ENCODE measurements at regions not wholly inside any gene's neighbourhood (a gene's known extent, or its start where the extent isn't known, plus 50 kb on each side); places are given as distances from the start of the nearest gene placed in this dataset.
A peak's percentile ranks its signal among the peaks of the same experiment; 100 is the strongest.

- TF ChIP-seq SP1 (IDR thresholded peaks at IDR 0.05): no peak
- TF ChIP-seq SP1 (CRISPR knock-in tag; IDR thresholded peaks at IDR 0.05): no peak
- TF ChIP-seq ZMYM3 (CRISPR knock-in tag; IDR thresholded peaks at IDR 0.05): no peak
- no peak for TF ChIP-seq HOXA3 (CRISPR knock-in tag; IDR thresholded peaks at IDR 0.05)
- no peak for TF ChIP-seq KDM4B (CRISPR knock-in tag; IDR thresholded peaks at IDR 0.05)
- no peak for TF ChIP-seq DMAP1 (CRISPR knock-in tag; IDR thresholded peaks at IDR 0.05)
- TF ChIP-seq MEIS1 (CRISPR knock-in tag; IDR thresholded peaks at IDR 0.05; ENCODE audit: borderline replicate concordance): no peak
These were observed 114.7 kb downstream of the BRD1 start (continued) for GRCh38 chr22:49713003-49713402.

GRCh38 chr22:49712195-49712791 is 115.4 kb downstream of the BRD1 start:
- in situ Hi-C loops (cut with HindIII; ENCODE audit: extremely low pct_ligation_motif_present, low pct_unique_long_range_greater_than_20kb): no loop called here
- no peak for DNase-seq (ENCODE audit: low spot score)
- no peaks in the 10 kb centered on the region for H3K79me2 ChIP-seq (ENCODE audit: insufficient read depth, low read length)
- no TSS peak for BruUV-seq (replicated peaks)
- no peak overlapping the region for H2AFZ ChIP-seq (ENCODE audit: low read length)
- peaks cover 1 to 43% of the 10 kb centered on the region in 2 experiments; a peak in 2 of 5 replicates for H3K27me3 ChIP-seq (ENCODE audit: control insufficient read depth in 1 of 2, insufficient read depth in 2 of 2, low read length in 2 of 2)
- ChIA-PET CTCF (ENCODE audit: low intra/inter-chr PET ratio, low total read pairs) (interaction anchor here (0.6 kb wide), 1 partner anchor 9 kb away, joined by 3 read pairs; no protein-coding TSS in a partner anchor), POLR2A (no interaction called here)
- no peaks in the 10 kb centered on the region for H3K36me3 ChIP-seq (replicated peaks in 1 of 2; ENCODE audit: control insufficient read depth in 1 of 2, insufficient read depth in 2 of 2, low read length in 2 of 2)
- no peak for FAIRE-seq
- no peaks in the 10 kb centered on the region for H3K9me3 ChIP-seq (ENCODE audit: low read length)
- no peaks in the 10 kb centered on the region for H3K4me1 ChIP-seq (ENCODE audit: insufficient read depth, low read length)
- H4K20me1 ChIP-seq (ENCODE audit: insufficient read depth, low read length): 0 out of 2 replicates have a peak, but pooled peaks cover 8% of the 10 kb centered on the region
- no peak overlapping the region for H3K27ac ChIP-seq (ENCODE audit: extremely low read length, insufficient read depth, low read length)
- H3K4me2 ChIP-seq (ENCODE audit: low read depth, low read length): no peak overlapping the region
- no peak overlapping the region for H3K4me3 ChIP-seq (replicated peaks in 1 of 3; ENCODE audit: insufficient read depth in 1 of 3, low read depth in 2 of 3, low read length in 3 of 3)
- peak; percentile 71 for ATAC-seq
- no peak overlapping the region for H3K9ac ChIP-seq (ENCODE audit: insufficient read depth, low read depth, low read length)
- intact Hi-C loops (cut with micrococcal nuclease; ENCODE audit: unreplicated experiment): no loop called here
- WGBS (ENCODE audit: low lambda C conversion rate): 49% methylated on average over 9 of the region's 22 CpGs
- no peak for TF ChIP-seq HCFC1 (IDR thresholded peaks at IDR 0.05; ENCODE audit: low read depth, low read length)
- no peak for TF ChIP-seq ZNF710 (CRISPR knock-in tag; IDR thresholded peaks at IDR 0.05; ENCODE audit: borderline replicate concordance)
- peak; percentile 85; the same call in 1 of the 2 replicates for TF ChIP-seq NFAT5 (CRISPR knock-in tag; IDR thresholded peaks at IDR 0.05)
- TF ChIP-seq ZFP36L2 (CRISPR knock-in tag; IDR thresholded peaks at IDR 0.05): no peak
- no peak for TF ChIP-seq ZKSCAN5 (CRISPR knock-in tag; IDR thresholded peaks at IDR 0.05)
- TF ChIP-seq ZSCAN25 (CRISPR knock-in tag; IDR thresholded peaks at IDR 0.05): no peak
- no peak for TF ChIP-seq ZNF672 (CRISPR knock-in tag; IDR thresholded peaks at IDR 0.05)
- TF ChIP-seq ZNF446 (CRISPR knock-in tag; IDR thresholded peaks at IDR 0.05): no peak
- no peak for TF ChIP-seq CERS6 (CRISPR knock-in tag; IDR thresholded peaks at IDR 0.05)
- TF ChIP-seq HHEX (CRISPR knock-in tag; IDR thresholded peaks at IDR 0.05): no peak
- TF ChIP-seq ZNF256 (CRISPR knock-in tag; conservative IDR thresholded peaks at IDR 0.05): peak; percentile 54; the same call in 1 of the 2 replicates
- no peak for TF ChIP-seq HDAC6 (IDR thresholded peaks at IDR 0.05; ENCODE audit: low read depth, low read length)

Data from HepG2 (cell line).